Kidney (tissue), 13 donors: ENCODE measurements at regions not wholly inside any gene's neighbourhood (a gene's known extent, or its start where the extent isn't known, plus 50 kb on each side); places are given as distances from the start of the nearest gene placed in this dataset.
A peak's percentile ranks its signal among the peaks of the same experiment; 100 is the strongest.

Experiments
- DNase-seq, 5 donors: peaks; one replicate each; pipeline ENCODE4 v3.0.0-alpha.2; 2013 to 2020
- FAIRE-seq: peaks from 2 replicates; lab custom pipeline; 2012; peaks lifted over from hg19 to GRCh38; lab: Jason Lieb, UNC
- H3K27ac ChIP-seq, 2 donors: one replicate each; pipeline ENCODE4 v1.7.0; 2013; ENCODE audit warnings: low read depth in 2 of 2, low read length in 2 of 2, inconsistent platforms in 1 of 2
- H3K27me3 ChIP-seq: one replicate; pipeline ENCODE4 v1.7.1; 2013; ENCODE audit warnings: low read length, inconsistent platforms; ENCODE audit not compliant: control insufficient read depth, insufficient read depth
- H3K36me3 ChIP-seq, 3 donors: one replicate each; pipeline versions ENCODE4 v1.7.0 to v1.7.1; 2013; ENCODE audit warnings: low read length in 3 of 3, control low read depth in 1 of 3, inconsistent platforms in 1 of 3; ENCODE audit not compliant: insufficient read depth in 3 of 3, control insufficient read depth in 2 of 3
- H3K4me1 ChIP-seq, 3 donors: one replicate each; pipeline versions ENCODE4 v1.7.0 to v1.7.1; 2013; ENCODE audit warnings: low read length in 3 of 3, inconsistent platforms in 1 of 3, low read depth in 1 of 3; ENCODE audit not compliant: control insufficient read depth in 2 of 3, insufficient read depth in 2 of 3
- H3K4me3 ChIP-seq, 3 donors: one replicate each; pipeline versions ENCODE4 v1.7.0 to v1.8.1; 2013; ENCODE audit warnings: low read length in 3 of 3, control low read depth in 1 of 3, inconsistent platforms in 1 of 3
- H3K9ac ChIP-seq, 3 donors: one replicate each; pipeline versions ENCODE4 v1.7.0 to v1.7.1; 2013; ENCODE audit warnings: low read length in 3 of 3, control low read depth in 1 of 3, inconsistent platforms in 1 of 3
- H3K9me3 ChIP-seq, 3 donors: one replicate each; pipeline versions ENCODE4 v1.7.0 to v1.7.1; 2013; ENCODE audit warnings: low read length in 3 of 3, control low read depth in 1 of 3, inconsistent platforms in 1 of 3; ENCODE audit not compliant: control insufficient read depth in 2 of 3, insufficient read depth in 1 of 3
- CTCF ChIP-seq: IDR thresholded peaks from 3 replicates; pipeline ENCODE4 v1.5.1; 2012; ENCODE audit warnings: mild to moderate bottlenecking, moderate library complexity, borderline replicate concordance; ENCODE audit not compliant: insufficient read depth; ENCODE audit errors: extremely low read depth
- intact Hi-C: fragments of 100-400 bp; cut with DNase I; formaldehyde crosslinking; loops from one replicate; pipeline ENCODE4 v1.11.1; 2022
- donor health status: control.
- donor health status: control.
- donor health status: control.
- donor health status: control.
- donor health status: control.
- donor health status: DM: yes; HTN: yes; CAD: no.
- donor health status: Normal renal cell carcinoma (clear cell type).

DNA sequence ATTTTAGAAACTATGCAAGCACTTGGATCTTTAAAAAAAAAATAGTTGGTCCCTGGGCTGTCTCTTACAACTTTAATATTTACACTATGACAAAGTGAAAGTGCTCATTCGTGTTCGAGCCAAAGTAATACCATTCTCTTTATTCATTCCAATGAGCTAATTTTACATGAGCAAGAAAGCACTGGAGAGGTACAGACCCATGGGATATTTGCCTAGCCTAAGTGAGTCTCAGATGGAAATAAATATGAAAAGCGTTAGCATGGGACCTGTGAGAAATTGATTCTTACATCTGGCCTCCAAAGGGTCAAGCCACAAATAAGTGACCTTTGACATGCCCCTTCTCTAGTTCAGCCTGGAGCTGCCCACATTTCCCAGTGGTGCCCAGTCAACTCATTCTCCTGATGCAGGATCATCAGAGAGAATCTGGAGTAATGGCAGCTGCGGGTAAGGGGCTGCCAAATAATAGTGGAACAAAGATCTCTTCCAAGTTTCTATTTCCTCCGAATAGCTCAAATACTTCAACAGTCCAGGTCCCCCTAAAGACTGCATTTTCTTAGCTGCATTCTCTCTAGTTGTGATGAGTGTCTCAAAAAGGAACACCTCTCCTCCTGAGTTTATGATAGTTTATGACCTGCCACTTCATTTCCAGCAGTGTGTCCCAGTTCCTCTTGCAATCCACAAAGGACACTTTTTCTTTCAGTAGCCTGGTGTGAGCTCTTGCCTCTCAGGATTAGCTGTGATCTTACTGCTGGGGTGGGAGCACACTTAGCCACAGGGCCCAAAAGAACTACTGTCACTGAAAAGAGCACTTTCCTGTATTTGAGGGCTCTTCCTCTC lies 208.2 kb downstream of the DAD1 start:
- Histone ChIP-seq H3K27ac (no peak overlapping the region), H3K9me3 (no peaks in the 10 kb centered on the region), H3K4me1 (peaks cover 0 to 8% (median 2%) of the 10 kb centered on the region in 3 donors), H3K36me3 (no peaks in the 10 kb centered on the region), H3K27me3 (no peaks in the 10 kb centered on the region), H3K9ac (no peak overlapping the region), H3K4me3 (peak overlapping the region in 1 of 3 donors; percentile 6)
- DNase-seq (no peak), FAIRE-seq (no peak)
- intact Hi-C loops, result no loop called here
- TF ChIP-seq CTCF, result no peak

GRCh38 chr14:22379727-22380126 lies 209.3 kb downstream of the DAD1 start:
- no peaks in the 10 kb centered on the region for H3K9me3 ChIP-seq
- no peak for TF ChIP-seq CTCF
- no peaks in the 10 kb centered on the region for H3K36me3 ChIP-seq
- FAIRE-seq, result no peak
- DNase-seq, result no peak
- no peaks in the 10 kb centered on the region for H3K27me3 ChIP-seq
- no peak overlapping the region for H3K4me3 ChIP-seq
- no peak overlapping the region for H3K9ac ChIP-seq
- peaks cover 0 to 8% (median 2%) of the 10 kb centered on the region in 3 donors for H3K4me1 ChIP-seq
- H3K27ac ChIP-seq, result no peak overlapping the region
- intact Hi-C loops, result loop anchor here (10.0 kb wide), 1 partner anchor 65 kb away; no protein-coding TSS in a partner anchor

DNA sequence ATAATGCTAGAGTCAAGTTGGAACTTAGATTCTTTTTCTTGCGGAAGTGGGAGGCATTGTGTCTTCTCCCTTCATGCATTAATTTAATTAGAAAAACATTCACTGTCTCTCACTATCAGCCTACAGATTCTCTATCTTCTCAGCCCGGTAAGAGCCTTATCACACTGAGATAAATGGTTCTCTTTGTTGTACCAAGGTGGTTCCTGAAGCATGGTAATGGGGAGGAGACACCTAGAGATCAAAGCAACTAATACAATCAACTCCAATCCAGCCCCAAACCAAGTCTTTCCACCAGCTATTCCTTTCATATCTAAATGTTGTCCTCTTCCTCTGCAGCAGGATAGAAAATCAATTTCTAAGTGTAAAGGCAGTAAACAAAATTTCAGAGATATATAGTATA lies 210.8 kb downstream of the DAD1 start:
- Histone ChIP-seq H3K36me3 (no peaks in the 10 kb centered on the region), H3K9me3 (no peaks in the 10 kb centered on the region), H3K9ac (no peak overlapping the region), H3K27ac (no peak overlapping the region), H3K4me3 (no peak overlapping the region), H3K4me1 (peaks cover 0 to 8% (median 2%) of the 10 kb centered on the region in 3 donors), H3K27me3 (no peaks in the 10 kb centered on the region)
- peak in 1 of 5 donors; percentile 17 for DNase-seq
- no peak for TF ChIP-seq CTCF
- FAIRE-seq, result no peak
- intact Hi-C loops, result loop anchor here (10.0 kb wide), 1 partner anchor 63 kb away; no protein-coding TSS in a partner anchor
